GM19239 (cell line): ENCODE measurements at regions not wholly inside any gene's neighbourhood (a gene's known extent, or its start where the extent isn't known, plus 50 kb on each side); places are given as distances from the start of the nearest gene placed in this dataset.

ENCODE experiments used
- DNase-seq: peaks from one replicate; pipeline ENCODE4 v3.0.0; 2011; ENCODE audit warnings: low spot score; ENCODE audit not compliant: insufficient read length
- FAIRE-seq: peaks from 2 replicates; lab custom pipeline; 2011; peaks lifted over from hg19 to GRCh38; lab: Jason Lieb, UNC

- FAIRE-seq (no peak), DNase-seq (no peak)
Observed at GRCh38 chr9:119959846-119960545, 590.8 kb upstream of the BRINP1 start.

- no peak for DNase-seq
- no peak for FAIRE-seq
Observed at GRCh38 chr9:119956111-119956510, 586.9 kb upstream of the BRINP1 start.

GRCh38 chr9:119955276-119955675, 586.0 kb upstream of the BRINP1 start:
- DNase-seq, result no peak
- no peak for FAIRE-seq

- no peak for FAIRE-seq
- DNase-seq, result no peak
Observed at GRCh38 chr9:119951591-119951990, 582.4 kb upstream of the BRINP1 start.

- no peak for FAIRE-seq
- DNase-seq, result no peak
Observed at GRCh38 chr9:119951090-119951489, 581.9 kb upstream of the BRINP1 start.

- no peak for FAIRE-seq
- no peak for DNase-seq
Observed at GRCh38 chr9:119945686-119946085, 576.5 kb upstream of the BRINP1 start.

GRCh38 chr9:119941091-119941490, 571.9 kb upstream of the BRINP1 start:
- DNase-seq (no peak), FAIRE-seq (no peak)

- no peak for DNase-seq
- no peak for FAIRE-seq
Observed at GRCh38 chr9:119938871-119939270, 569.6 kb upstream of the BRINP1 start.

- FAIRE-seq (no peak), DNase-seq (no peak)
Observed at GRCh38 chr9:119934497-119934896, 565.3 kb upstream of the BRINP1 start.

GRCh38 chr9:119933191-119933590, 564.0 kb upstream of the BRINP1 start:
- DNase-seq (no peak), FAIRE-seq (no peak)

GRCh38 chr9:119924736-119925135, 555.5 kb upstream of the BRINP1 start:
- DNase-seq (no peak), FAIRE-seq (no peak)

GRCh38 chr9:119917175-119917574, 547.9 kb upstream of the BRINP1 start:
- FAIRE-seq (no peak), DNase-seq (no peak)

GRCh38 chr9:119907056-119907455, 537.8 kb upstream of the BRINP1 start:
- FAIRE-seq (no peak), DNase-seq (no peak)

- DNase-seq, result no peak
- no peak for FAIRE-seq
Observed at GRCh38 chr9:119905724-119906123, 536.5 kb upstream of the BRINP1 start.

- no peak for DNase-seq
- FAIRE-seq, result no peak
Observed at GRCh38 chr9:119903851-119904250, 534.6 kb upstream of the BRINP1 start.

GRCh38 chr9:119902611-119903010, 533.4 kb upstream of the BRINP1 start:
- FAIRE-seq, result no peak

GRCh38 chr9:119898316-119898715, 529.1 kb upstream of the BRINP1 start:
- DNase-seq (no peak), FAIRE-seq (no peak)

More at GRCh38 chr9:119902611-119903010, 533.4 kb upstream of the BRINP1 start:
- no peak for DNase-seq

- DNase-seq, result no peak
- no peak for FAIRE-seq
Observed at GRCh38 chr9:119884438-119884837, 515.2 kb upstream of the BRINP1 start.

- DNase-seq, result no peak
- no peak for FAIRE-seq
Observed at GRCh38 chr9:119881898-119882297, 512.7 kb upstream of the BRINP1 start.

- FAIRE-seq, result no peak
- no peak for DNase-seq
Observed at GRCh38 chr9:119880361-119880760, 511.1 kb upstream of the BRINP1 start.

- FAIRE-seq (no peak), DNase-seq (no peak)
Observed at GRCh38 chr9:119877306-119877705, 508.1 kb upstream of the BRINP1 start.

GRCh38 chr9:119873877-119874276, 504.6 kb upstream of the BRINP1 start:
- DNase-seq, result no peak
- FAIRE-seq, result no peak
